A549 (cell line): ENCODE measurements at regions not wholly inside any gene's neighbourhood (a gene's known extent, or its start where the extent isn't known, plus 50 kb on each side); places are given as distances from the start of the nearest gene placed in this dataset.

Experiments
- ATAC-seq, 2 experiments: fragments of 200-7000 bp in 1 of 2; fragments of >200 bp in 1 of 2; cut with Nextera tagmentation in 1 of 2; cut with Tn5 transposase in 1 of 2; 3 replicates each; pipeline versions ENCODE4 v1.8.0 to v1.9.1; 2018 to 2020; ENCODE audit warnings: mild to moderate bottlenecking in 1 of 2, moderate library complexity in 1 of 2
- CTCF ChIA-PET: fragments of 300-600 bp; sonication (Branson Sonifier 250); formaldehyde crosslinking; extraction: SDS; loops from one replicate; lab custom pipeline; 2021; ENCODE audit warnings: antibody characterized with exemption, inconsistent platforms; lab: Yijun Ruan, JAX
- POLR2A ChIA-PET: fragments of 350-600 bp; formaldehyde crosslinking; extraction: SDS; loops from one replicate; lab custom pipeline; 2021; ENCODE audit warnings: antibody characterized with exemption, inconsistent platforms; lab: Yijun Ruan, JAX
- DNase-seq, 2 experiments: peaks; one replicate each; pipeline versions ENCODE4 v3.0.0 to v3.0.0-alpha.2; 2011 to 2016; ENCODE audit warnings: low read depth in 1 of 2, low spot score in 1 of 2
- FAIRE-seq: peaks from 2 replicates; lab custom pipeline; 2011; peaks lifted over from hg19 to GRCh38; lab: Jason Lieb, UNC
- H3K27ac ChIP-seq, 2 experiments: fragments of >200 bp; sonication (Bioruptor Twin); formaldehyde crosslinking; 3 replicates each; pipeline ENCODE4 v1.5.1; 2016 to 2017
- H3K4me1 ChIP-seq: fragments of >200 bp; sonication (Bioruptor Twin); formaldehyde crosslinking; 3 replicates; pipeline ENCODE4 v1.6.1; 2016
- H3K4me2 ChIP-seq: fragments of >200 bp; sonication (Bioruptor Twin); formaldehyde crosslinking; 3 replicates; pipeline ENCODE4 v1.6.1; 2016
- H3K4me3 ChIP-seq: fragments of >200 bp; sonication (Bioruptor Twin); formaldehyde crosslinking; 3 replicates; pipeline ENCODE4 v1.5.1; 2016
- H3K9me3 ChIP-seq: fragments of >200 bp; sonication (Bioruptor Twin); formaldehyde crosslinking; 3 replicates; pipeline ENCODE4 v1.6.1; 2016
- ATOH8 ChIP-seq: fragments of 250-450 bp; sonication (Bioruptor Pico); IDR thresholded peaks from 2 replicates; pipeline ENCODE4 v1.5.0; 2020; ENCODE audit warnings: low read depth, mild to moderate bottlenecking, moderate library complexity
- BHLHE40 ChIP-seq: IDR thresholded peaks from 2 replicates; pipeline ENCODE4 v1.6.1; 2012; ENCODE audit warnings: low read depth, low read length, inconsistent platforms
- CBX2 ChIP-seq: fragments of 200-600 bp; sonication (generic); IDR thresholded peaks from 2 replicates; pipeline ENCODE4 v1.6.1; 2016; ENCODE audit warnings: low read depth, mild to moderate bottlenecking, borderline replicate concordance
- CBX8 ChIP-seq: fragments of 200-600 bp; sonication (generic); IDR thresholded peaks from 2 replicates; pipeline ENCODE4 v1.6.1; 2016
- CEBPB ChIP-seq, 2 experiments: fragments of >200 bp in 1 of 2; sonication (Bioruptor Twin) in 1 of 2; formaldehyde crosslinking in 1 of 2; IDR thresholded peaks; 2 replicates each; pipeline ENCODE4 v1.6.1; 2012 to 2016
- CHD2 ChIP-seq: fragments of 150-350 bp; IDR thresholded peaks from 2 replicates; pipeline ENCODE4 v1.6.1; 2014; ENCODE audit warnings: low read length; ENCODE audit not compliant: partially characterized antibody
- EHMT2 ChIP-seq: fragments of 200-600 bp; sonication (generic); IDR thresholded peaks from 2 replicates; pipeline ENCODE4 v1.6.1; 2016; ENCODE audit warnings: antibody characterized with exemption, low read depth, mild to moderate bottlenecking, moderate library complexity
- ELK1 ChIP-seq: fragments of 150-350 bp; IDR thresholded peaks from 2 replicates; pipeline ENCODE4 v1.6.1; 2014; ENCODE audit warnings: low read depth, mild to moderate bottlenecking, low read length
- EP300 ChIP-seq, 2 experiments: fragments of >200 bp; sonication (Bioruptor Twin); formaldehyde crosslinking; IDR thresholded peaks; 2 replicates in 1 of 2; 3 replicates in 1 of 2; pipeline ENCODE4 v1.6.1; 2016 to 2017
- FOSL2 ChIP-seq, 2 experiments: fragments of 450-650 bp in 1 of 2; fragments of >200 bp in 1 of 2; sonication (Bioruptor Twin) in 1 of 2; formaldehyde crosslinking; IDR thresholded peaks; 2 replicates each; pipeline versions ENCODE4 v1.5.0 to v1.6.1; 2016 to 2020; ENCODE audit warnings: mild to moderate bottlenecking in 1 of 2, moderate library complexity in 1 of 2
- HDAC2 ChIP-seq: fragments of 200-600 bp; sonication (generic); IDR thresholded peaks from 2 replicates; pipeline ENCODE4 v1.6.1; 2016
- HEYL ChIP-seq: fragments of 250-450 bp; sonication (Bioruptor Pico); IDR thresholded peaks from 2 replicates; pipeline ENCODE4 v1.8.0; 2021; ENCODE audit warnings: mild to moderate bottlenecking, moderate library complexity
- HOXB13 ChIP-seq: fragments of 250-450 bp; sonication (Bioruptor Pico); IDR thresholded peaks from 2 replicates; pipeline ENCODE4 v1.5.0; 2020; ENCODE audit warnings: low read depth, mild to moderate bottlenecking, moderate library complexity
- HOXB5 ChIP-seq: fragments of 250-450 bp; sonication (Bioruptor Pico); IDR thresholded peaks from 2 replicates; pipeline ENCODE4 v1.5.0; 2020; ENCODE audit warnings: mild to moderate bottlenecking, moderate library complexity
- JUN ChIP-seq, 2 experiments: fragments of >200 bp; sonication (Bioruptor Twin); formaldehyde crosslinking; IDR thresholded peaks; 2 replicates in 1 of 2; 3 replicates in 1 of 2; pipeline ENCODE4 v1.6.1; 2016 to 2017
- JUNB ChIP-seq: fragments of >200 bp; sonication (Bioruptor Twin); formaldehyde crosslinking; IDR thresholded peaks from 2 replicates; pipeline ENCODE4 v1.6.1; 2016
- KDM1A ChIP-seq: fragments of 200-600 bp; sonication (generic); IDR thresholded peaks from 2 replicates; pipeline ENCODE4 v1.6.1; 2016; ENCODE audit warnings: low read depth, mild to moderate bottlenecking
- KDM5A ChIP-seq: fragments of 200-600 bp; sonication (generic); IDR thresholded peaks from 2 replicates; pipeline ENCODE4 v1.6.1; 2016; ENCODE audit warnings: antibody characterized with exemption, mild to moderate bottlenecking
- MAFK ChIP-seq: fragments of 450-650 bp; IDR thresholded peaks from 2 replicates; pipeline ENCODE4 v1.6.1; 2014; ENCODE audit not compliant: partially characterized antibody
- NFE2L2 ChIP-seq: fragments of 150-350 bp; conservative IDR thresholded peaks from 2 replicates; pipeline ENCODE4 v1.6.1; 2014; ENCODE audit warnings: low read length
- NPAS2 ChIP-seq: fragments of 250-450 bp; sonication (Bioruptor Pico); IDR thresholded peaks from 2 replicates; pipeline ENCODE4 v1.8.0; 2022; ENCODE audit warnings: mild to moderate bottlenecking, moderate library complexity, borderline replicate concordance
- POLR2AphosphoS2 ChIP-seq: conservative IDR thresholded peaks from 2 replicates; pipeline ENCODE4 v1.6.1; 2012; ENCODE audit warnings: low read length, improper control_type of control experiment, inconsistent platforms
- RCOR1 ChIP-seq: fragments of 150-350 bp; IDR thresholded peaks from 2 replicates; pipeline ENCODE4 v1.6.1; 2014; ENCODE audit warnings: antibody characterized with exemption, low read length, low read depth
- RFX5 ChIP-seq: fragments of 450-650 bp; IDR thresholded peaks from 2 replicates; pipeline ENCODE4 v1.7.1; 2014; ENCODE audit warnings: antibody characterized with exemption, mild to moderate bottlenecking, moderate library complexity
- RNF2 ChIP-seq: fragments of 200-600 bp; sonication (generic); IDR thresholded peaks from 2 replicates; pipeline ENCODE4 v1.6.1; 2016; ENCODE audit warnings: low read depth, mild to moderate bottlenecking, antibody characterized with exemption, moderate library complexity, borderline replicate concordance
- SREBF2 ChIP-seq: fragments of 450-650 bp; IDR thresholded peaks from 2 replicates; pipeline ENCODE4 v1.6.1; 2014; ENCODE audit warnings: mild to moderate bottlenecking, moderate library complexity
- TFCP2L1 ChIP-seq: fragments of 250-450 bp; sonication (Bioruptor Pico); IDR thresholded peaks from 2 replicates; pipeline ENCODE4 v1.5.0; 2021; ENCODE audit warnings: mild to moderate bottlenecking
- ZC3H11A ChIP-seq: fragments of 450-650 bp; IDR thresholded peaks from 2 replicates; pipeline ENCODE4 v1.6.1; 2014; ENCODE audit warnings: antibody characterized with exemption, mild to moderate bottlenecking
- ZFP36 ChIP-seq: fragments of 450-650 bp; IDR thresholded peaks from 2 replicates; pipeline ENCODE4 v1.6.1; 2014; ENCODE audit warnings: borderline replicate concordance; ENCODE audit not compliant: partially characterized antibody
- ZSCAN20 ChIP-seq: fragments of 250-450 bp; sonication (Bioruptor Pico); IDR thresholded peaks from 2 replicates; pipeline ENCODE4 v1.8.0; 2022; ENCODE audit warnings: mild to moderate bottlenecking, moderate library complexity
- WGBS: methylation state at CpG from one replicate; pipeline ENCODE4 v1.1.6; 2017; ENCODE audit errors: missing lambda C conversion rate; 5-methylcytosine and 5-hydroxymethylcytosine counted together
- TF ChIP-seq, protein P1 (sequence below): IDR thresholded peaks from 2 replicates; pipeline ENCODE4 v1.6.1; 2012

DNA sequence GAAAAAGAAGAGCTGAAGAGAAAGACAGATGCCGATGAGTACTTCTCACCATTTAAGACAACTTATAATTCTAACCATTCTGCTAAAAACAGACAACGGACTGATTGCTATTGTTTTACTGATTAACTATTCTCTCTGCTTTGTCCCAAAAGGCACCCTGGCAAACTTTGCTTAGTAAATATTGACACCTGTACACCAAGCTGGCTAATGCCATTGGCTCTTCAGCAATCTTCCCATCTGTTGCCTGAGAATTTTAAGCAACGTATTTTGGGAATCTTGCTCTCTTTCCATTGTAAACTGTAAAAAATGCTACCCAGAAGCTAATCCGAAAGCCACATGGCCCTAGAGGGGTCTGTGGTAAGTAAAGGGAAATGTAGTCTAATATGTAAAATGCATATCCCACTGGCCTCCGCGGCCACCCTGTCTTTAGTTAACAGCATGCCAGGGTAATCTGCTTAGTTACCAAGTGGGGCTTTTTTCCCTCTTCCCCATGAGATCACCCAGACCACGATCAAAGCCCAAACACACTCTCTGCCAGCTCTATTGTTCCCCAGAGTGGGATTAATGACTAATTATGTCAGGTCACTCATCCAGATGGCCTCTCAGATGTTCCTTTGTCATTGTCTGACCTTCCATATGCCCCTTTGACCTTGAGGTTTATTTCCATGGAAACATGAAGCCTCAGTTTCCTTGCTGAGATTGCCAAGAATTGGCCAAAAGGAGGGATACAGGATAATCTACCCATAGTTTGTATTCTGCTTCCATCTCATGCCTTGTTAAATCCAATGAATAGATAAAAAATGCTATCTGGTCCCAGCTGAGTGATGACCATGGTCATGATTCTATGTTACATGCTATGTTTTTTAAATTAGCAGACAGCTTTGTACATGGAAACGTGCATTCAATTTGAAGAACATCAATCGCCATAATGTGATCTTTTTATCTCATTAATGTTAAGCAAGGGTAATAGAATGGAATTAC lies 216.4 kb upstream of the MCHR2 start:
- FAIRE-seq: no peak
- Histone ChIP-seq H3K27ac (peak overlapping the region in 1 of 2 experiments; percentile 38; a peak in 3 of 6 replicates), H3K4me1 (peaks cover 10% of the 10 kb centered on the region; the same call in 1 of the 3 replicates), H3K4me3 (no peak overlapping the region), H3K4me2 (no peak overlapping the region), H3K9me3 (no peaks in the 10 kb centered on the region)
- ATAC-seq: no peak
- WGBS: 77% methylated on average over 9 of the region's 9 CpGs
- ChIA-PET POLR2A (no interaction called here), CTCF (interaction anchor here (0.9 to 1.2 kb wide), 2 partner anchors 71 to 251 kb away, joined by 3 read pairs; no protein-coding TSS in a partner anchor)
- TF ChIP-seq RFX5 (no peak), FOSL2 (IDR thresholded peaks at IDR 0.05) (no peak), FOSL2 (CRISPR knock-in tag; IDR thresholded peaks at IDR 0.05) (no peak), EHMT2 (no peak), BHLHE40 (no peak), POLR2AphosphoS2 (no peak), MAFK (no peak), CBX2 (no peak), RCOR1 (no peak)
- no peak for DNase-seq

GRCh38 chr6:100209323-100210136 lies 215.5 kb upstream of the MCHR2 start:
- H3K9me3 ChIP-seq: peaks cover 7% of the 10 kb centered on the region; the same call in 1 of the 3 replicates
- no peak overlapping the region for H3K4me3 ChIP-seq
- ChIA-PET CTCF (interaction anchor here (1.2 kb wide), 1 partner anchor 252 kb away, joined by 3 read pairs; no protein-coding TSS in a partner anchor), POLR2A (no interaction called here)
- 91% methylated on average over 2 of the region's 2 CpGs for WGBS
- ATAC-seq (no peak), DNase-seq (no peak), FAIRE-seq (no peak)
- peak overlapping the region in 1 of 2 experiments; percentile 38; a peak in 3 of 6 replicates for H3K27ac ChIP-seq
- H3K4me1 ChIP-seq: peaks cover 10% of the 10 kb centered on the region; the same call in 1 of the 3 replicates
- TF ChIP-seq, protein P1, sequence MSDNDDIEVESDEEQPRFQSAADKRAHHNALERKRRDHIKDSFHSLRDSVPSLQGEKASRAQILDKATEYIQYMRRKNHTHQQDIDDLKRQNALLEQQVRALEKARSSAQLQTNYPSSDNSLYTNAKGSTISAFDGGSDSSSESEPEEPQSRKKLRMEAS: no peak
- TF ChIP-seq CHD2 (no peak), ZSCAN20 (CRISPR knock-in tag) (no peak), FOSL2 (IDR thresholded peaks at IDR 0.05) (no peak), FOSL2 (CRISPR knock-in tag; IDR thresholded peaks at IDR 0.05) (no peak), NFE2L2 (no peak), KDM1A (no peak), EP300 (IDR thresholded peaks at IDR 0.05) (no peak), JUNB (no peak), HEYL (CRISPR knock-in tag) (no peak), ZC3H11A (no peak), HDAC2 (no peak), POLR2AphosphoS2 (no peak), JUN (IDR thresholded peaks at IDR 0.05) (no peak), SREBF2 (no peak), HOXB13 (CRISPR knock-in tag) (no peak)
- H3K4me2 ChIP-seq: no peak overlapping the region

- WGBS: 20% methylated on average over 3 of the region's 3 CpGs
- Histone ChIP-seq H3K27ac (peak overlapping the region; percentile 81 to 93), H3K4me2 (peak overlapping the region; percentile 40), H3K4me1 (peaks cover 9% of the 10 kb centered on the region; the same call in 1 of the 3 replicates), H3K4me3 (no peak overlapping the region), H3K9me3 (peaks cover 13% of the 10 kb centered on the region; the same call in 1 of the 3 replicates)
- ChIA-PET CTCF (interaction anchor here (0.8 kb wide), 1 partner anchor 257 kb away, joined by 4 read pairs; no protein-coding TSS in a partner anchor), POLR2A (interaction anchor here (1.0 to 1.3 kb wide), 2 partner anchors 25 to 258 kb away, joined by 3 read pairs; no protein-coding TSS in a partner anchor)
- DNase-seq: peak; percentile 25 to 86
- ATAC-seq: peak; percentile 66 to 79
- FAIRE-seq: no peak
- TF ChIP-seq ATOH8: no peak
- TF ChIP-seq CBX8: no peak
- no peak for TF ChIP-seq NPAS2 (CRISPR knock-in tag)
- no peak for TF ChIP-seq KDM5A
- TF ChIP-seq TFCP2L1: no peak
- TF ChIP-seq ZFP36: no peak
- peak; percentile 9 to 77; a peak in 3 of 4 replicates for TF ChIP-seq CEBPB (IDR thresholded peaks at IDR 0.05)
- no peak for TF ChIP-seq HOXB5 (CRISPR knock-in tag)
- TF ChIP-seq RNF2: no peak
- TF ChIP-seq ELK1: no peak
- TF ChIP-seq JUN (IDR thresholded peaks at IDR 0.05): no peak
These were observed 209.4 kb upstream of the MCHR2 start for GRCh38 chr6:100203400-100203799.
